Small intestine (tissue), 7 donors: ENCODE measurements at regions not wholly inside any gene's neighbourhood (a gene's known extent, or its start where the extent isn't known, plus 50 kb on each side); places are given as distances from the start of the nearest gene placed in this dataset.

ENCODE experiments used
- DNase-seq, 2 donors: peaks; one replicate each; pipeline versions ENCODE4 v3.0.0 to v3.0.0-alpha.2; 2013
- FAIRE-seq: peaks from 2 replicates; lab custom pipeline; 2012; peaks lifted over from hg19 to GRCh38; lab: Jason Lieb, UNC
- H3K27ac ChIP-seq, 3 donors: one replicate each; pipeline ENCODE4 v1.5.1; 2013; ENCODE audit warnings: low read length in 2 of 3, mild to moderate bottlenecking in 2 of 3, control low read depth in 1 of 3, inconsistent platforms in 1 of 3, low read depth in 1 of 3, moderate library complexity in 1 of 3
- H3K27me3 ChIP-seq, 3 donors: one replicate each; pipeline ENCODE4 v1.6.1; 2013; ENCODE audit warnings: low read length in 3 of 3, inconsistent platforms in 1 of 3; ENCODE audit not compliant: control insufficient read depth in 3 of 3, insufficient read depth in 3 of 3
- H3K36me3 ChIP-seq, 3 donors: one replicate each; pipeline ENCODE4 v1.6.1; 2013; ENCODE audit warnings: low read length in 3 of 3, inconsistent platforms in 1 of 3, low read depth in 1 of 3, mild to moderate bottlenecking in 1 of 3, moderate library complexity in 1 of 3; ENCODE audit not compliant: control insufficient read depth in 3 of 3, insufficient read depth in 2 of 3
- H3K4me1 ChIP-seq, 3 donors: one replicate each; pipeline ENCODE4 v1.6.1; 2013; ENCODE audit warnings: low read length in 2 of 3, inconsistent platforms in 1 of 3, low read depth in 1 of 3, mild to moderate bottlenecking in 1 of 3, moderate library complexity in 1 of 3; ENCODE audit not compliant: control insufficient read depth in 3 of 3, insufficient read depth in 2 of 3
- H3K4me3 ChIP-seq, 3 donors: one replicate each; pipeline ENCODE4 v1.5.1; 2013; ENCODE audit warnings: low read length in 3 of 3, control low read depth in 1 of 3, inconsistent platforms in 1 of 3, low read depth in 1 of 3, mild to moderate bottlenecking in 1 of 3, moderate library complexity in 1 of 3
- H3K9me3 ChIP-seq, 2 donors: one replicate each; pipeline ENCODE4 v1.6.1; 2013; ENCODE audit warnings: low read depth in 1 of 2, low read length in 1 of 2; ENCODE audit not compliant: control insufficient read depth in 2 of 2, insufficient read depth in 1 of 2
- WGBS, 3 donors: extraction: QIAGEN DNeasy Blood & Tissue Kit; methylation state at CpG; one replicate each; pipeline ENCODE4 v1.1.7; 2013; 5-methylcytosine and 5-hydroxymethylcytosine counted together
- donor health status: healthy with polysubstance abuse.
- donor health status: control.
- donor health status: control.
- donor health status: Bipolar disorder and iron deficiency.
- donor health status: healthy.

DNA sequence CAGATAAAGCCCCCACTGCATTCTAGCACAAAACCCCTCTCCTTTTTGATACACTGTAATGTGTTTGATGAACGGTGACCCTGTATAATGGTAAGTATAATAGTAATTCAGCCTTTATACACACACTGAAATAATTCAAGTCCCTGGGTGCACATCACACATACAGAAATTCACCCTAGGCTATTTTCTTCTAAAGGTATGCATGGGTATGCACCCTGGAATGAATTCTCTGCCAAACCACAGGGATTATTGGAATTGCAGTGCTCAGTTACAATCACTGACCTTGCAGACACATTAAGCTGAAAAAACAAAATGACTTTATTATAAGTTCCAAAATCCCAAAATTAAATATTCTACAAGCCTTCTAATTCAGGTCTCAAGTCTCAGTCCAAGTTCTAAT is 245.9 kb upstream of the FAT3 start:
- no peak overlapping the region for H3K4me3 ChIP-seq
- H3K36me3 ChIP-seq: no peaks in the 10 kb centered on the region
- 83 to 93% (median 90%) methylated on average over 1 of the region's 1 CpG for WGBS, 3 donors
- DNase-seq: no peak
- no peaks in the 10 kb centered on the region for H3K27me3 ChIP-seq
- H3K9me3 ChIP-seq: no peaks in the 10 kb centered on the region
- H3K4me1 ChIP-seq: no peaks in the 10 kb centered on the region
- FAIRE-seq: no peak
- no peak overlapping the region for H3K27ac ChIP-seq

DNA sequence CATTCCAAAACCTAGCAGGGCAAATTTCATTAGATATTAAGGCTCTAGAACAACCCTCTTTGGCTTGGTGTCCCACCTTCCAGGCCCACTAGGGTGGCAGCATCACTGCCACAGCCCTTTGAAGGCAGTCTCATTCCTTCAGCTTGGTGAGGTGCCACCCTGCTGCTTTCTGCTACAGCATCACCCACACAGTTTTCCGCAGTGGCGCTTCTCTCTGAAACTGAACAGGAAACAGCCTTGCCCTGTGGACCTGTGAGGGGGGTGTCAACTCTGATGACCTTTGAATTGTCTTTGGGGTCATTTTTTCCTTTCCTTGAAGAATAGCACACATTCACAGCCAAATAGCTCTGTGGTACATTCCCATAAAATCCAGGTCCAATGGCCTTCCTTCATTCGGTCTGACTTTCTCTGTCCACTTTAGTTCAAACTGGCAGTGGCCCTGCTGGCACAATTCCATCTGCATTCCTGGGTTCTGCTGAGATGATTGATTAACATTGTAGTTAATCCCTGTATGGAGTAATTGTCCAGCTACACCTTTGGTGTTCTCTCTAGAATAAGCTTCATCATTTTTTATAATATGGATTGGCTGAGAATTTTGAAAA is 251.9 kb upstream of the FAT3 start:
- H3K4me1 ChIP-seq: peaks cover 0 to under 1% (median 0%) of the 10 kb centered on the region in 3 donors
- no peaks in the 10 kb centered on the region for H3K36me3 ChIP-seq
- FAIRE-seq (no peak), DNase-seq (no peak)
- H3K9me3 ChIP-seq: no peaks in the 10 kb centered on the region
- no peaks in the 10 kb centered on the region for H3K27me3 ChIP-seq
- H3K27ac ChIP-seq: no peak overlapping the region
- H3K4me3 ChIP-seq: no peak overlapping the region
- 83 to 84% (median 84%) methylated on average over 3 of the region's 3 CpGs for WGBS, 3 donors

DNA sequence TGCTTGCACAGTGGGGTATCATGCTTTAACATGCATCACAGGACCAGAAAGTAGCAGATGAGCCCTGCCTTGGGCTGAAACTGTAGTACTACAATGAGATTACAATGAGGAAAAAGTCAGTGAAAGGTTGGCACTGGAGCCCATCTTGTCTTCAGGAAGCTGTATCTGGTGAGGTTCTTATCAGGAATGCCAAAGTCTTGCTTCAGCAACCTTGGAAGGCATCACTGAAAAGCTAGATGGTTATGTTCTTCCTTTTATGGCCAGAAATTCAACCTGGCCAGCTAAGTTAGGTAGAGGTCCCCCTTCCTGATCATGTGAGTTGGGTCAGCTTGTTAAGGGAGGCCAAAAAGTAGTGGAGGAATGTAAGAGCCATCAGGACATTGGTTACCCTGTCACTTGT is 254.0 kb upstream of the FAT3 start:
- Histone ChIP-seq H3K36me3 (no peaks in the 10 kb centered on the region), H3K27ac (no peak overlapping the region), H3K27me3 (no peaks in the 10 kb centered on the region), H3K9me3 (no peaks in the 10 kb centered on the region), H3K4me3 (no peak overlapping the region), H3K4me1 (peaks cover 0 to 2% (median 0%) of the 10 kb centered on the region in 3 donors)
- no peak for DNase-seq
- FAIRE-seq: no peak

DNA sequence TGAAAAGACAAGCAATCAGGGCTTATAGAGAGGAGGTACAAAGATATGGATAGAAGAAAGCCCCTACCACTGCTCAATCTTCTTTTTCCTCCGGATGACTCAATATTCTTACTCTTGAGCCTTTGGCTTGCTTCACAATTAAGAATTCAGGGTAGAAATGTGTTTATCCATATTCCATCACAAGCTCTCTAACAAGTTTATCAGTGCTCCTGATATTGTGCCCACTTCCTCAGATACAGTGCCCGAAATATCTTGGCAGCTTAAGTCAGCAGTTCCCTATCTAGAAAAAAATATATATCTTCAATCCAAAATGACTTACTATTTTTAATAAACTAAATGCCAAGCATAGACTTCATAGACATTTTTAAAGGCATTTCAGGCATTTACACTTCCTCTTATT is 255.1 kb upstream of the FAT3 start:
- no peaks in the 10 kb centered on the region for H3K36me3 ChIP-seq
- H3K4me3 ChIP-seq: no peak overlapping the region
- DNase-seq: no peak
- H3K27me3 ChIP-seq: no peaks in the 10 kb centered on the region
- peaks cover 0 to 2% (median 0%) of the 10 kb centered on the region in 3 donors for H3K4me1 ChIP-seq
- no peak for FAIRE-seq
- 79 to 86% (median 80%) methylated on average over 2 of the region's 2 CpGs for WGBS, 3 donors
- no peaks in the 10 kb centered on the region for H3K9me3 ChIP-seq
- H3K27ac ChIP-seq: no peak overlapping the region

DNA sequence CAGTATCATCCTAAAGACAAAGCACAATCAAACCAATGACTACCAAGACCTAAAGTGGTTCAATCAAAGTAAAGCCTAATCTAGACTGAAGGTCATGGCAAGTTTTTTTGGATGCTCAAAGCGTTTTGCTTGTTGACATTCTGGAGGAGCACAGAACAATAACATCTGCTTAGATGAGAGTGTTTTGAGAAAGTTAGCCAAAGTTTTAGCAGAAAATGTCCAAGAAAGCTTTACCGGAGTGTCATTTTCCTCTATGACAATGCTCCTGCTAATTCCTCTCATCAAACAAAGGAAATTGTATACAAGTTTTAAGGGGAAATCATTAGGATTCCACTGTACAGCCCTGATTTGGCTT is 256.9 kb upstream of the FAT3 start:
- Histone ChIP-seq H3K36me3 (no peaks in the 10 kb centered on the region), H3K4me1 (peaks cover 0 to 2% (median 0%) of the 10 kb centered on the region in 3 donors), H3K27ac (no peak overlapping the region), H3K4me3 (no peak overlapping the region), H3K9me3 (no peaks in the 10 kb centered on the region), H3K27me3 (no peaks in the 10 kb centered on the region)
- DNase-seq: no peak
- FAIRE-seq: no peak
- WGBS, 3 donors: 54 to 79% (median 65%) methylated on average over 2 of the region's 2 CpGs

DNA sequence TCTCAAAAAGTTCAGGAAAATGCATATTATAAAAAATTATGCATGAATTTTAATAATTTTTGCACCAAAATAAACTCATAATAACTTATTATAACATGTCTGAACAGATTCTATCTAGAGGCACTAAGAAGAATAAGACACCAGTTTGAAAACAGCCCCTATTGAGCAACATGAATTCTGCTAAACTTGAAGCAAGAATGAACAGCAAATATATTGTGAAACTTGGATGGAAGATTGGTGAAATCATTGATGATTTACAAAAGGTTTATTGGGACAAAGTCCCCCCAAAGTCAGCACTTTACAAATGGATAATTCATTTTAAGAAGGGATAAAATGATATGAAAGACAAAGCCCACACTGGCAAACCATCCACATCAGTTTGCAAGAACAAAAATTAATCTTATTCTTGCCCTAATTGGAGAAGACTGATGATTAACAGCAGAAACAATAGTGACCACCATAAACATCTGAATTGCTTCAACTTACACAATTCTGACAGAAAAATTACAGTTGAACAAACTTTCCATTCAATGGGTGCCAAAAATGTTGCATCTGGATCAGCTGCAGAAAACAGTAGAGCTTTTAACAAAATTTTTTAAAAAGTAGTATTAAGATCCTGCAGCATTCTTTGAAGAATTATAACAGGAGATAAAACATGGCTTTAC is 257.5 kb upstream of the FAT3 start:
- H3K27ac ChIP-seq: no peak overlapping the region
- no peaks in the 10 kb centered on the region for H3K36me3 ChIP-seq
- H3K9me3 ChIP-seq: no peaks in the 10 kb centered on the region
- peaks cover 0 to 2% (median 0%) of the 10 kb centered on the region in 3 donors for H3K4me1 ChIP-seq
- H3K4me3 ChIP-seq: no peak overlapping the region
- DNase-seq: no peak
- no peaks in the 10 kb centered on the region for H3K27me3 ChIP-seq
- FAIRE-seq: no peak

DNA sequence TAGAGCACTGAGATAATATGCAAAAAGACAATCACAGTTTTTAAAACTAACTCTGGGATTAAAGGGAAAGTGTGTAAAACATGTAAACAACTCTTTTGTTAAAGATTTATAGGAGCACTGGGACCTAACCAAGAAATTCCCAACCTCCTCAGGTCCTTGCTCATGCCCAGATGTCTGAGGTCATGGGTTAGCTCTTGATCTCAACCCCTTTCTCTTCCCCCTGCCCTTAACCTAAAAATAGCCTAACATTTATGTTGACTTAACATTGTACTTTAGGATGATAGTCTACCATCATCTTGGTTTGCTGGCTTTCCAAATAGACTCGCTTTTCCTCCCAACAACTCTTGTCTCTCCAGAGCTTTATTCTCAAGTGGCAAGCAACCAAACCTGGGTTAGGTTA is 258.2 kb upstream of the FAT3 start:
- no peak overlapping the region for H3K4me3 ChIP-seq
- H3K27me3 ChIP-seq: no peaks in the 10 kb centered on the region
- H3K36me3 ChIP-seq: no peaks in the 10 kb centered on the region
- WGBS, 3 donors: 79 to 85% (median 83%) methylated on average over 1 of the region's 1 CpG
- DNase-seq: no peak
- no peaks in the 10 kb centered on the region for H3K9me3 ChIP-seq
- H3K27ac ChIP-seq: no peak overlapping the region
- no peak for FAIRE-seq
- peaks cover 0 to 2% (median 0%) of the 10 kb centered on the region in 3 donors for H3K4me1 ChIP-seq

DNA sequence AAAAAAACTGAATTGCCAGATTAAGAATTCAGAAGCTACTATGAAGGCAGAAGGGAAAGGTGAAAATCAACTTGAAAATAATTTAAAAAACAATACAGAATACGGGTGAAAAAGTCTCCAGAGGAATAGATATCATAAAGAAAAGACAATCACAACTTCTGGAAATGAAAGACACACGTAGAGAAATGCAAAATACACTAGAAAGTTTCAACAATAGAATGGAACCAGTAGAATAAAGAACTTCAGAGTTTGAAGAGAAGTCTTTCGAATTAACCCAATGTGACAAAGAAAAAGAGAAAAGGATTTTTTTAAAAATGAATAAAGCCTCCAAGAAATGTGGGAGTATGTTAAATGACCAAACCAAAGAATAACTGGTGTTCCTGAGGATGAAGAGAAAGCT is 263.8 kb upstream of the FAT3 start:
- Histone ChIP-seq H3K4me3 (no peak overlapping the region), H3K4me1 (no peaks in the 10 kb centered on the region), H3K9me3 (peaks cover 0 to 21% of the 10 kb centered on the region in 2 donors), H3K27me3 (no peaks in the 10 kb centered on the region), H3K27ac (no peak overlapping the region), H3K36me3 (no peaks in the 10 kb centered on the region)
- FAIRE-seq: no peak
- no peak for DNase-seq
- 81 to 88% (median 87%) methylated on average over 3 of the region's 3 CpGs for WGBS, 3 donors

DNA sequence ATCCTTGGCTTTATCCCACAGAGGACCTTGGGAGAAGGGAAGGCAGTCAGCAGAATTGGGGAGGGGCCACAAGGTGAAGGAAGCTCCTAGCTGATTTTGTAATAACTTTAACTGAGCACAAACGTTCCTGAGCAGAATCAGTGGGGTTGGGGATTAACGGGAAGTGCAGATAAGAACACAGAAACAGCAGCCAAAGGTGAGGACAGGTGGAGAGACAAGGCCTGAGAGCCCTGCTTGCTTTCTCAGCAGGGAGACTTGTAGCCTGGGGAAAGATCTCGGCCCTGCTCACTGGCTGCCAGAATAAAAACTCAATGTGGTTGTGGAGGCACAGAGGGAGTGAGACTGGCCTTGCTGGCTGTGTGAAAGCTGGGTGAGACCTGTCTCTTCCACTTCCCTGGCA is 265.2 kb upstream of the FAT3 start:
- no peak for DNase-seq
- Histone ChIP-seq H3K27me3 (no peaks in the 10 kb centered on the region), H3K36me3 (no peaks in the 10 kb centered on the region), H3K9me3 (peaks cover 0 to 21% of the 10 kb centered on the region in 2 donors), H3K4me1 (no peaks in the 10 kb centered on the region), H3K27ac (no peak overlapping the region), H3K4me3 (no peak overlapping the region)
- WGBS, 3 donors: 6 to 58% (median 29%) methylated on average over 3 of the region's 3 CpGs
- no peak for FAIRE-seq
